OCI-LY1 (cell line): ENCODE measurements at regions not wholly inside any gene's neighbourhood (a gene's known extent, or its start where the extent isn't known, plus 50 kb on each side); places are given as distances from the start of the nearest gene placed in this dataset.

Source experiments
- CTCF ChIP-seq: fragments of 200-600 bp; sonication (generic), shearing (Covaris generic); IDR thresholded peaks from 2 replicates; pipeline ENCODE4 v1.5.1; 2017; ENCODE audit warnings: mild to moderate bottlenecking, antibody characterized with exemption, low read length, moderate library complexity, mixed read lengths
- EZH2 ChIP-seq: fragments of 200-600 bp; sonication (generic), shearing (Covaris generic); IDR thresholded peaks from 2 replicates; pipeline ENCODE4 v1.8.0; 2017; ENCODE audit warnings: borderline replicate concordance, mixed run types, mild to moderate bottlenecking, antibody characterized with exemption, low read length, moderate library complexity, mixed read lengths

DNA sequence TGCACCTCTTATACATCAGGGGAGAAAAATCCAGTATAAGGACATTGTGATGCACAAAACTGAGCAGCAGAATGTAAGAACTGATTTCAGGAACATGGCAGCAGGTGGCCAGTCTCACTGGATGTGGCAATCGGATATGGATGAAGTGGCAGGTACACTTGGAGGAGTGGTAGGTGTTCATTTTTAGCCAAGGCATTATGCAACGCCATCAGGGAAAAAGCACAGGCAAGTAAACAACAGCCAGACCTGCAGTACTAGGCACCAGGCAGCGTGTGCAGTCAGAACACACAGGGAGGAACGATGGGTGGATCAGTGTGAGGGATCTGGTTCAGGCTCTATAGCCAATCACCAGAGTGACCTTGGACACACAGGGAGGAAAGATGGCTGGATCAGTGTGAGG, 77.4 kb upstream of the GCFC2 start:
- TF ChIP-seq EZH2 (no peak), CTCF (no peak)
